ENCODE measurements at regions not wholly inside any gene's neighbourhood (a gene's known extent, or its start where the extent isn't known, plus 50 kb on each side); places are given as distances from the start of the nearest gene placed in this dataset.

- no peak for DNase-seq (ENCODE audit: low read depth)
Observed at GRCh38 chr7:41878309-41879295, 175.7 kb upstream of the INHBA start.

GRCh38 chr7:41877118-41877517, 174.2 kb upstream of the INHBA start:
- no peak for DNase-seq (ENCODE audit: low read depth)

- DNase-seq (ENCODE audit: low read depth), result no peak
Observed at GRCh38 chr7:41875513-41875912, 172.6 kb upstream of the INHBA start.

GRCh38 chr7:41874201-41874785, 171.4 kb upstream of the INHBA start:
- no peak for DNase-seq (ENCODE audit: low read depth)

- no peak for DNase-seq (ENCODE audit: low read depth)
Observed at GRCh38 chr7:41873741-41874140, 170.9 kb upstream of the INHBA start.

- DNase-seq (ENCODE audit: low read depth), result no peak
Observed at GRCh38 chr7:41872966-41873365, 170.1 kb upstream of the INHBA start.

GRCh38 chr7:41870461-41871138, 167.7 kb upstream of the INHBA start:
- no peak for DNase-seq (ENCODE audit: low read depth)

GRCh38 chr7:41869997-41870396, 167.1 kb upstream of the INHBA start:
- no peak for DNase-seq (ENCODE audit: low read depth)

- DNase-seq (ENCODE audit: low read depth), result no peak
Observed at GRCh38 chr7:41869596-41869995, 166.7 kb upstream of the INHBA start.

GRCh38 chr7:41869091-41869490, 166.2 kb upstream of the INHBA start:
- no peak for DNase-seq (ENCODE audit: low read depth)

- no peak for DNase-seq (ENCODE audit: low read depth)
Observed at GRCh38 chr7:41867639-41868280, 164.9 kb upstream of the INHBA start.

- DNase-seq (ENCODE audit: low read depth), result no peak
Observed at GRCh38 chr7:41862261-41862660, 159.4 kb upstream of the INHBA start.

- no peak for DNase-seq (ENCODE audit: low read depth)
Observed at GRCh38 chr7:41861642-41862041, 158.8 kb upstream of the INHBA start.

- DNase-seq (ENCODE audit: low read depth), result no peak
Observed at GRCh38 chr7:41858201-41858600, 155.3 kb upstream of the INHBA start.

GRCh38 chr7:41855798-41856197, 152.9 kb upstream of the INHBA start:
- no peak for DNase-seq (ENCODE audit: low read depth)

GRCh38 chr7:41847606-41848005, 144.7 kb upstream of the INHBA start:
- no peak for DNase-seq (ENCODE audit: low read depth)

GRCh38 chr7:41847151-41847550, 144.3 kb upstream of the INHBA start:
- DNase-seq (ENCODE audit: low read depth), result no peak

GRCh38 chr7:41842956-41843355, 140.1 kb upstream of the INHBA start:
- DNase-seq (ENCODE audit: low read depth), result no peak

- DNase-seq (ENCODE audit: low read depth), result no peak
Observed at GRCh38 chr7:41837916-41838315, 135.0 kb upstream of the INHBA start.

GRCh38 chr7:41835976-41836530, 133.2 kb upstream of the INHBA start:
- DNase-seq (ENCODE audit: low read depth), result no peak

- DNase-seq (ENCODE audit: low read depth), result no peak
Observed at GRCh38 chr7:41834805-41835694, 132.2 kb upstream of the INHBA start.

Data from stimulated activated CD8-positive, alpha-beta memory T cell treated with anti-CD3 and anti-CD28 coated beads, Interleukin-7, amount 100 ng/mL, for 24 hours (primary cell).